T-helper 17 cell (primary cell): ENCODE measurements at regions not wholly inside any gene's neighbourhood (a gene's known extent, or its start where the extent isn't known, plus 50 kb on each side); places are given as distances from the start of the nearest gene placed in this dataset.

Source experiments
- ATAC-seq: fragments of 150-1000 bp; cut with Tn5 transposase; 2 replicates; pipeline ENCODE4 v1.10.0; 2021; ENCODE audit warnings: mild to moderate bottlenecking, moderate library complexity
- DNase-seq, 3 donors: peaks; one replicate each; pipeline versions ENCODE4 v3.0.0 to v3.0.0-alpha.2; 2020 to 2021
- H3K9me3 ChIP-seq: one replicate; pipeline ENCODE4 v1.7.0; 2013; ENCODE audit warnings: low read length, mild to moderate bottlenecking; ENCODE audit not compliant: control insufficient read depth, poor library complexity, severe bottlenecking
- H3K27ac Mint-ChIP-seq: one replicate; pipeline ENCODE4 v1.8.0; 2022; ENCODE audit warnings: mild to moderate bottlenecking, moderate library complexity, mixed read lengths
- H3K27me3 Mint-ChIP-seq: one replicate; pipeline ENCODE4 v1.8.0; 2022; ENCODE audit warnings: mixed read lengths
- H3K36me3 Mint-ChIP-seq: one replicate; pipeline ENCODE4 v1.8.0; 2022; ENCODE audit warnings: low read depth, mixed read lengths
- H3K4me1 Mint-ChIP-seq: one replicate; pipeline ENCODE4 v1.8.0; 2022; ENCODE audit warnings: mild to moderate bottlenecking, mixed read lengths
- H3K4me3 Mint-ChIP-seq: one replicate; pipeline ENCODE4 v1.8.0; 2022; ENCODE audit warnings: mild to moderate bottlenecking, moderate library complexity, mixed read lengths

GRCh38 chr9:95649801-95650213 is 133.0 kb upstream of the PTCH1 start:
- H3K36me3 Mint-ChIP-seq: no peaks in the 10 kb centered on the region
- H3K27ac Mint-ChIP-seq: no peak overlapping the region
- H3K27me3 Mint-ChIP-seq: peaks cover 6% of the 10 kb centered on the region
- H3K9me3 ChIP-seq: no peaks in the 10 kb centered on the region
- no peak for DNase-seq
- H3K4me3 Mint-ChIP-seq: no peak overlapping the region
- peaks cover 2% of the 10 kb centered on the region for H3K4me1 Mint-ChIP-seq
- no peak for ATAC-seq

- Mint-ChIP-seq H3K4me1 (peaks cover 2% of the 10 kb centered on the region), H3K36me3 (no peaks in the 10 kb centered on the region), H3K27me3 (peaks cover 6% of the 10 kb centered on the region), H3K27ac (no peak overlapping the region), H3K4me3 (no peak overlapping the region)
- ATAC-seq (no peak), DNase-seq (no peak)
- no peaks in the 10 kb centered on the region for H3K9me3 ChIP-seq
Measured at GRCh38 chr9:95648225-95648624, 131.5 kb upstream of the PTCH1 start.

- Mint-ChIP-seq H3K36me3 (no peaks in the 10 kb centered on the region), H3K27me3 (no peaks in the 10 kb centered on the region), H3K4me3 (no peak overlapping the region), H3K4me1 (peaks cover 5% of the 10 kb centered on the region), H3K27ac (no peak overlapping the region)
- ATAC-seq (no peak), DNase-seq (no peak)
- no peaks in the 10 kb centered on the region for H3K9me3 ChIP-seq
Measured at GRCh38 chr9:95645992-95646391, 129.2 kb upstream of the PTCH1 start.

- no peak overlapping the region for H3K27ac Mint-ChIP-seq
- H3K9me3 ChIP-seq: no peaks in the 10 kb centered on the region
- ATAC-seq (no peak), DNase-seq (no peak)
- H3K36me3 Mint-ChIP-seq: no peaks in the 10 kb centered on the region
- H3K27me3 Mint-ChIP-seq: no peaks in the 10 kb centered on the region
- peaks cover 5% of the 10 kb centered on the region for H3K4me1 Mint-ChIP-seq
- H3K4me3 Mint-ChIP-seq: no peak overlapping the region
Measured at GRCh38 chr9:95645579-95645978, 128.8 kb upstream of the PTCH1 start.

GRCh38 chr9:95644377-95644776 is 127.6 kb upstream of the PTCH1 start:
- Mint-ChIP-seq H3K36me3 (no peaks in the 10 kb centered on the region), H3K4me3 (no peak overlapping the region), H3K4me1 (peaks cover 5% of the 10 kb centered on the region), H3K27ac (no peak overlapping the region), H3K27me3 (no peaks in the 10 kb centered on the region)
- no peaks in the 10 kb centered on the region for H3K9me3 ChIP-seq
- ATAC-seq: no peak
- no peak for DNase-seq

GRCh38 chr9:95643619-95644018 is 126.8 kb upstream of the PTCH1 start:
- ATAC-seq (no peak), DNase-seq (no peak)
- Mint-ChIP-seq H3K27ac (no peak overlapping the region), H3K4me1 (peaks cover 5% of the 10 kb centered on the region), H3K36me3 (no peaks in the 10 kb centered on the region), H3K27me3 (no peaks in the 10 kb centered on the region), H3K4me3 (no peak overlapping the region)
- H3K9me3 ChIP-seq: no peaks in the 10 kb centered on the region

- ATAC-seq: no peak
- Mint-ChIP-seq H3K4me3 (no peak overlapping the region), H3K27me3 (peaks cover 1% of the 10 kb centered on the region)
Measured at GRCh38 chr9:95642189-95642588, 125.4 kb upstream of the PTCH1 start.

GRCh38 chr9:95641586-95641985 is 124.8 kb upstream of the PTCH1 start:
- H3K9me3 ChIP-seq: no peaks in the 10 kb centered on the region
- peaks cover 3% of the 10 kb centered on the region for H3K4me1 Mint-ChIP-seq
- H3K36me3 Mint-ChIP-seq: no peaks in the 10 kb centered on the region
- DNase-seq: no peak
- no peak overlapping the region for H3K4me3 Mint-ChIP-seq
- H3K27me3 Mint-ChIP-seq: peaks cover 6% of the 10 kb centered on the region
- no peak overlapping the region for H3K27ac Mint-ChIP-seq
- no peak for ATAC-seq

More at GRCh38 chr9:95642189-95642588, 125.4 kb upstream of the PTCH1 start:
- no peak for DNase-seq
- H3K9me3 ChIP-seq: no peaks in the 10 kb centered on the region
- no peak overlapping the region for H3K27ac Mint-ChIP-seq
- peaks cover 3% of the 10 kb centered on the region for H3K4me1 Mint-ChIP-seq
- no peaks in the 10 kb centered on the region for H3K36me3 Mint-ChIP-seq

GRCh38 chr9:95640336-95640735 is 123.6 kb upstream of the PTCH1 start:
- no peak overlapping the region for H3K4me3 Mint-ChIP-seq
- no peak for ATAC-seq
- H3K27ac Mint-ChIP-seq: no peak overlapping the region
- no peak for DNase-seq
- H3K27me3 Mint-ChIP-seq: peaks cover 6% of the 10 kb centered on the region
- H3K4me1 Mint-ChIP-seq: peaks cover 3% of the 10 kb centered on the region
- H3K9me3 ChIP-seq: no peaks in the 10 kb centered on the region
- no peaks in the 10 kb centered on the region for H3K36me3 Mint-ChIP-seq

GRCh38 chr9:95635986-95636671 is 119.4 kb upstream of the PTCH1 start:
- no peaks in the 10 kb centered on the region for H3K9me3 ChIP-seq
- Mint-ChIP-seq H3K4me3 (no peak overlapping the region), H3K27me3 (peaks cover 12% of the 10 kb centered on the region), H3K36me3 (no peaks in the 10 kb centered on the region), H3K4me1 (no peaks in the 10 kb centered on the region), H3K27ac (no peak overlapping the region)
- ATAC-seq: no peak
- no peak for DNase-seq

GRCh38 chr9:95634536-95634935 is 117.8 kb upstream of the PTCH1 start:
- ATAC-seq: no peak
- no peaks in the 10 kb centered on the region for H3K9me3 ChIP-seq
- Mint-ChIP-seq H3K27ac (no peak overlapping the region), H3K4me1 (no peaks in the 10 kb centered on the region), H3K36me3 (no peaks in the 10 kb centered on the region), H3K4me3 (no peak overlapping the region), H3K27me3 (peaks cover 12% of the 10 kb centered on the region)
- no peak for DNase-seq

GRCh38 chr9:95634114-95634513 is 117.3 kb upstream of the PTCH1 start:
- Mint-ChIP-seq H3K27ac (no peak overlapping the region), H3K4me1 (no peaks in the 10 kb centered on the region), H3K4me3 (no peak overlapping the region), H3K36me3 (no peaks in the 10 kb centered on the region), H3K27me3 (peaks cover 12% of the 10 kb centered on the region)
- no peak for DNase-seq
- H3K9me3 ChIP-seq: no peaks in the 10 kb centered on the region
- ATAC-seq: no peak

GRCh38 chr9:95629585-95629984 is 112.8 kb upstream of the PTCH1 start:
- H3K4me1 Mint-ChIP-seq: peaks cover 7% of the 10 kb centered on the region
- H3K4me3 Mint-ChIP-seq: no peak overlapping the region
- DNase-seq: no peak

GRCh38 chr9:95627802-95628201 is 111.0 kb upstream of the PTCH1 start:
- no peak overlapping the region for H3K27ac Mint-ChIP-seq
- peaks cover 14% of the 10 kb centered on the region for H3K27me3 Mint-ChIP-seq
- no peak overlapping the region for H3K4me3 Mint-ChIP-seq
- H3K4me1 Mint-ChIP-seq: peaks cover 7% of the 10 kb centered on the region
- DNase-seq (no peak), ATAC-seq (no peak)
- no peaks in the 10 kb centered on the region for H3K36me3 Mint-ChIP-seq
- H3K9me3 ChIP-seq: no peaks in the 10 kb centered on the region

More at GRCh38 chr9:95629585-95629984, 112.8 kb upstream of the PTCH1 start:
- ATAC-seq: no peak
- Mint-ChIP-seq H3K27me3 (peaks cover 6% of the 10 kb centered on the region), H3K27ac (no peak overlapping the region), H3K36me3 (no peaks in the 10 kb centered on the region)
- no peaks in the 10 kb centered on the region for H3K9me3 ChIP-seq
